NCI-H748 treated with DMSO at 0.1 percent for 48 hours (cell line): ENCODE measurements at regions not wholly inside any gene's neighbourhood (a gene's known extent, or its start where the extent isn't known, plus 50 kb on each side); places are given as distances from the start of the nearest gene placed in this dataset.

ENCODE experiments used
- DNase-seq: peaks from one replicate; lab custom pipeline; 2025; lab: John Stamatoyannopoulos, UW

GRCh38 chr10:61547297-61547696 is 94.1 kb upstream of the TMEM26 start:
- no peak for DNase-seq

GRCh38 chr10:61545170-61545569 is 92.0 kb upstream of the TMEM26 start:
- no peak for DNase-seq

GRCh38 chr10:61543831-61544230 is 90.7 kb upstream of the TMEM26 start:
- no peak for DNase-seq

GRCh38 chr10:61542596-61542995 is 89.4 kb upstream of the TMEM26 start:
- DNase-seq, result no peak

GRCh38 chr10:61541960-61542359 is 88.8 kb upstream of the TMEM26 start:
- DNase-seq, result no peak

- DNase-seq, result no peak
Observed at GRCh38 chr10:61539876-61540275, 86.7 kb upstream of the TMEM26 start.

GRCh38 chr10:61529208-61529607 is 76.0 kb upstream of the TMEM26 start:
- DNase-seq, result no peak

GRCh38 chr10:61503051-61503450 is 49.9 kb upstream of the TMEM26 start:
- no peak for DNase-seq
